ENCODE measurements at regions not wholly inside any gene's neighbourhood (a gene's known extent, or its start where the extent isn't known, plus 50 kb on each side); places are given as distances from the start of the nearest gene placed in this dataset.

GRCh38 chr7:110446658-110447057 is 644.3 kb upstream of the LRRN3 start:
- no peak for TF ChIP-seq CTCF (IDR thresholded peaks at IDR 0.05; ENCODE audit: low read depth, low read length, poor library complexity, severe bottlenecking)
- TF ChIP-seq EZH2phosphoT487 (IDR thresholded peaks at IDR 0.05; ENCODE audit: borderline replicate concordance, low read length), result no peak
